ENCODE measurements at regions not wholly inside any gene's neighbourhood (a gene's known extent, or its start where the extent isn't known, plus 50 kb on each side); places are given as distances from the start of the nearest gene placed in this dataset.

GRCh38 chr9:101902051-101902450 lies 163.6 kb upstream of the GRIN3A start:
- no peak for TF ChIP-seq CTCF (IDR thresholded peaks at IDR 0.05; ENCODE audit: insufficient read depth, low read length, poor library complexity, severe bottlenecking)
- no peak for TF ChIP-seq EZH2phosphoT487 (conservative IDR thresholded peaks at IDR 0.05; ENCODE audit: low read length)
